Right lobe of liver (tissue), 6 donors: ENCODE measurements at regions not wholly inside any gene's neighbourhood (a gene's known extent, or its start where the extent isn't known, plus 50 kb on each side); places are given as distances from the start of the nearest gene placed in this dataset.

Experiments
- ATAC-seq, 4 donors: fragments of 200-7000 bp; cut with Tn5 transposase; one replicate each; pipeline ENCODE4 v1.9.1; 2020; ENCODE audit warnings: mild to moderate bottlenecking in 4 of 4, moderate library complexity in 4 of 4
- DNase-seq, 3 donors: peaks; one replicate each; pipeline ENCODE4 v3.0.0-alpha.2; 2020
- H3K27ac ChIP-seq, 3 donors: fragments of 200-600 bp; one replicate each; pipeline ENCODE4 v1.8.0; 2022
- H3K27me3 ChIP-seq, 2 donors: fragments of 200-600 bp; one replicate each; pipeline ENCODE4 v1.8.0; 2022
- H3K36me3 ChIP-seq, 4 donors: fragments of 200-600 bp; sonication (generic) in 1 of 4; one replicate each; pipeline versions ENCODE4 v1.5.1 to v1.8.0; 2017 to 2022; ENCODE audit warnings: control low read depth in 1 of 4
- H3K4me1 ChIP-seq, 4 donors: fragments of 200-600 bp; sonication (generic) in 1 of 4; one replicate each; pipeline versions ENCODE4 v1.5.1 to v1.8.0; 2017 to 2022; ENCODE audit warnings: control low read depth in 1 of 4
- H3K4me3 ChIP-seq, 3 donors: fragments of 200-600 bp; one replicate each; pipeline ENCODE4 v1.8.0; 2022
- H3K9me3 ChIP-seq, 4 donors: fragments of 200-600 bp; sonication (generic) in 1 of 4; one replicate each; pipeline versions ENCODE4 v1.5.1 to v1.8.0; 2017 to 2022; ENCODE audit warnings: control low read depth in 1 of 4
- CTCF ChIP-seq, 4 donors: fragments of 200-600 bp in 3 of 4; fragments of 450-650 bp in 1 of 4; IDR thresholded peaks; one replicate each; pipeline versions ENCODE4 v1.5.1 to v1.8.0; 2016 to 2022; ENCODE audit warnings: antibody characterized with exemption in 4 of 4, mild to moderate bottlenecking in 2 of 4
- POLR2A ChIP-seq: fragments of 450-650 bp; IDR thresholded peaks from one replicate; pipeline ENCODE4 v1.6.1; 2017; ENCODE audit warnings: antibody characterized with exemption, mild to moderate bottlenecking
- WGBS: methylation state at CpG from one replicate; pipeline ENCODE4 v1.1.6; 2018; ENCODE audit warnings: low coverage, low lambda C conversion rate; ENCODE audit not compliant: insufficient coverage; ENCODE audit errors: missing lambda C conversion rate; 5-methylcytosine and 5-hydroxymethylcytosine counted together
- intact Hi-C, 2 donors: fragments of 100-400 bp; cut with DNase I; formaldehyde crosslinking; loops; one replicate each; pipeline versions ENCODE4 v1.11.2 to v1.14.1; 2022
- donor health status: DM: no; HTN: yes; CAD: no.
- donor health status: DM: no; HTN: no; CAD: no.
- donor health status: DM: no; HTN: no; CAD: no.
- donor health status: DM: no; HTN: yes; CAD: no.
- donor health status: DM: no; HTN: yes; CAD: no.

- DNase-seq: no peak
These were observed 110.6 kb upstream of the NECTIN1 start for GRCh38 chr11:119839476-119840133.

GRCh38 chr11:119835753-119836152 is 106.8 kb upstream of the NECTIN1 start:
- no peak for DNase-seq
- intact Hi-C loops: no loop called here
- H3K4me3 ChIP-seq: no peak overlapping the region
- no peaks in the 10 kb centered on the region for H3K36me3 ChIP-seq
- WGBS: 50% methylated on average over 7 of the region's 8 CpGs
- no peaks in the 10 kb centered on the region for H3K9me3 ChIP-seq
- no peaks in the 10 kb centered on the region for H3K27me3 ChIP-seq
- no peak overlapping the region for H3K27ac ChIP-seq
- TF ChIP-seq POLR2A: no peak
- no peak for TF ChIP-seq CTCF (IDR thresholded peaks at IDR 0.05)
- ATAC-seq: no peak
- no peaks in the 10 kb centered on the region for H3K4me1 ChIP-seq

More at GRCh38 chr11:119839476-119840133, 110.6 kb upstream of the NECTIN1 start:
- no peak for ATAC-seq
- H3K27ac ChIP-seq: no peak overlapping the region
- no peak for TF ChIP-seq POLR2A
- TF ChIP-seq CTCF (IDR thresholded peaks at IDR 0.05): no peak
- WGBS: 37% methylated on average over 10 of the region's 13 CpGs
- H3K4me1 ChIP-seq: no peaks in the 10 kb centered on the region
- intact Hi-C loops: no loop called here
- H3K27me3 ChIP-seq: no peaks in the 10 kb centered on the region
- no peaks in the 10 kb centered on the region for H3K36me3 ChIP-seq
- no peak overlapping the region for H3K4me3 ChIP-seq
- no peaks in the 10 kb centered on the region for H3K9me3 ChIP-seq

- Histone ChIP-seq H3K4me1 (no peaks in the 10 kb centered on the region), H3K27me3 (no peaks in the 10 kb centered on the region), H3K9me3 (no peaks in the 10 kb centered on the region), H3K36me3 (no peaks in the 10 kb centered on the region), H3K27ac (no peak overlapping the region), H3K4me3 (no peak overlapping the region)
- TF ChIP-seq POLR2A (no peak), CTCF (IDR thresholded peaks at IDR 0.05) (no peak)
- intact Hi-C loops: no loop called here
- DNase-seq (no peak), ATAC-seq (peak; percentile 50 to 70 (median 55))
- WGBS: 61% methylated on average over 5 of the region's 11 CpGs
These were observed 103.4 kb upstream of the NECTIN1 start for GRCh38 chr11:119832202-119832935.

GRCh38 chr11:119831011-119831410 is 102.0 kb upstream of the NECTIN1 start:
- Histone ChIP-seq H3K4me3 (no peak overlapping the region), H3K9me3 (no peaks in the 10 kb centered on the region), H3K27ac (no peak overlapping the region), H3K4me1 (no peaks in the 10 kb centered on the region), H3K36me3 (no peaks in the 10 kb centered on the region), H3K27me3 (no peaks in the 10 kb centered on the region)
- TF ChIP-seq POLR2A (no peak), CTCF (IDR thresholded peaks at IDR 0.05) (no peak)
- WGBS: 75% methylated on average over 7 of the region's 7 CpGs
- intact Hi-C loops: no loop called here
- ATAC-seq: no peak
- DNase-seq: no peak
